NCI-H2107 (cell line): ENCODE measurements at regions not wholly inside any gene's neighbourhood (a gene's known extent, or its start where the extent isn't known, plus 50 kb on each side); places are given as distances from the start of the nearest gene placed in this dataset.

Experiments used
- DNase-seq: peaks from one replicate; lab custom pipeline; 2025; lab: John Stamatoyannopoulos, UW

DNA sequence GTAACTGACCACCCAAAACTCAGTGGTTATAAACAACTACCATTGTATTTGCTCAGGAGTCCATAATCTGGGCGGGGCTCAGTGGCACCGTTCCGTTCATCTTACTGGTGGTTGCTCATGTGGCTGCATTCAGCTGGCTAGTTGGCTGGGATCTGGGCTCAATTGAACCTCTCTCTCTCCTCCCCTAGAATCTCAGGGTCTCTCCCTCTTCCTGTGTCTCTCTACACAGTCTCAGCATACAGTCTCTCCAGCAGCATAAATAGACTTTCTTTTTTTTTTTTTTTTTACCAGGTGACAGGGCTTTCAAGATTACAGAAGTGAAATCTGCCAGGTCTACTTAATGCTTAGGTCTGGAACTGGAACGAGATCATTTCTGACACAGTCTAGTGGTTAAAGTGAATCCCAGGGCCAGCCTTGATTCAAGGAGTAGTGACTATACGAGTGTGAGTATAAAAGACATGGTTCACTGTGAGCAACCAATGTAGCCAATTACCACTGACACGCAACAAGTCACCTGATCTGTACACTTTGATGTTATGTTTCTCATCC lies 193.7 kb upstream of the ESRRG start:
- DNase-seq: no peak

DNA sequence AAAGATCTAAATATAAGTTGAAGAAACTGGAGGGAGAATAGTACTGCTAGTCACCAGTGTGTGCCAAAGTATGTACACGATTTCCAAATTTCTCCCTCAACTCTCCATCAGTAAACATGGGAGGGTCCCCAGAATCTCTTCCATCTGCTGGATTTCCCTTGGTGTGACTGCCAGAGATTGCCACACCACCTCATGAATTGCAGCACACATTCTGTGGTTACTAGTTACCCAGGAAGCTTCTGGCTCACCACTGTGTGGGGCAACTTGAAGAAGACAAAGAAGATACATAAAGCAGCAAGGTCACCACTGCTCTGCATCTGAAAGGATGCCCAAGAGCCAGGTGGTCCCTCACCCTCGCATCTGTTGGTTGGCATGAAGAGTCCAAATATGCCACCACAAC lies 191.7 kb upstream of the ESRRG start:
- no peak for DNase-seq

DNA sequence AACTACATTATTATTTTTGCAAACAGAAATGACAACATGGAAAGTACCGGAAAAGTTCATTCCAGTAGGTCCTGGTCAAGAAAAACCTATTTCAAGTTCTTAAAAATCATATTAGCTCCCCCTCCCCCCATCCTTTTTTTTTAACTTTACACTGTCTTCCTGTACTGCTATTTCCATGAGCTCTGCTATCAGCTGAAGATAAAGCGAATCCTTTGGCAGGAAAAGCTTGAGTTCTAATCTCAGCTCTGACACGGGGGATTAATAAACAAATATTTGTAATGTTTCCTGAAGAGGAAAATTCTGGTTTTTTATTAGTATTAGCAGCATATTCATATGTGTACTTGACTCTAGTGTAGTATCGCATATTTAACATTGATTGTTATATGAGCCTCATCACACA lies 190.7 kb upstream of the ESRRG start:
- DNase-seq: no peak

DNA sequence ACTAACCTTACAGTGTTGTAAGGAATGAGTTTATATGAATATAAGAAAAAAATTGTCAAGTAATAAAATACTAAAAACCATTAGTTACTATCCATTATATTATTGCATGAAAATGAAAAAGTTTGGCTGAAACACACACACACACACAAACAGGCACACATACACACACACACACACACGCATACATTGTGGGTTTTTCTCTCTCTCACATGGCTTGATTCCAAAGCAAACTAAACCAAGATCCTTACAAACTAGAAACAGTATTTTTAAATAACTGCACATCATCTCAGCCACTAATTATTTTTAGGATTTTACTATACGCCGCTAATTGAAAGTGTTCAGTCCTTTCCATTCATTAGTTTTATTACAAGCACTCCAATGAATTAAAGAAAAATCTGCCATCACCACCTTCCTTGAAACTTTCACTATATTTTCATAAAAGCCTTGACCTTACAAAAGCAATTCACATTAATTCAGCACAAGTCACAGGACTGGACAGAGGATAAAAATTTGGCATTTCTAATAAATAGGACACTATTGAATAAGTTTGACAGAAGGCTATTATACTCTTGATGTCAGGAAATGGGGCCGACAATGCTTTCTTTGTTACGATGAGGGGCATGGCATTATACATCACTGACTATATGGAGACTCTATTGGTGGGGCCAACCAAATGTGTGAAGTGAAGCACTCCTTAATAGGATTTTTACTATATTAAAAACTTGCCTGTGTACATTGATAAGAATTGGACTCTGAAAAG lies 187.0 kb upstream of the ESRRG start:
- no peak for DNase-seq

DNA sequence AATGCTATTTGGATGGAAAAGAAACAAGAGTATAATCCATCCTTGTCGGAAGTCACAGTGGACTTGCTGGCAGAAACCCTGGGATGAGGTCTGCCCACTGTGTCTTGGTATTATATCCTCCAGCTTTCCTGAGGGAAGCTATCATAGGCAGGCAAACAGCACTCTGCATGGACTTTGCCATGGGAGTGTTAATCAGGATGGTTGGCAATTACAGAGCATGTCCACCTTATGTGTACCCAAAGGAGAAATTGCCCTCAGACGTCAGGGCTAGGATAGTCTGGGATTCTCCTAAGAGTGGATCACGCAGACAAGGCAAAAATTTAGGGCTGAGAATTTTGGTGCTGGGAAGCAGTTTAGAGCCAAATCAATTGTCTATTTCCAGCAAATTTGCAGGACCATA lies 184.9 kb upstream of the ESRRG start:
- DNase-seq: no peak

DNA sequence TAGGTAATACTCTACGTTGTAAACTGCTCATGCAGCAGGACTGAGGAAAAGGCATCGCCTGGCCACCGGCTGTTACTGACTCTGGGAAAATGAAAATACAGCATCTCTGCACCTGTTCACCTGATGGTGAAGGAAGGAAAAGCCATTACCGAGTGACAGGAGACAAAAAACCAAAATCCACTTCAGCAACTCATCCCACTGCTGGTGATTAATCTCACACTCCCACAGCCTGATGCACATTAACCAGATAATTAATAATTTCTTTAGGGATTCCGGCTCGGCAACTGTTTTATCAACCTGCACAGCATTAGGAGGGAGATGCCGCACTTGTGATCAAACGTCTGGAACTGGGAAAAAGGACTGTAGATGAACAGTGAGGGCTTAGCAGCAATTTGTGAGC lies 183.9 kb upstream of the ESRRG start:
- no peak for DNase-seq

DNA sequence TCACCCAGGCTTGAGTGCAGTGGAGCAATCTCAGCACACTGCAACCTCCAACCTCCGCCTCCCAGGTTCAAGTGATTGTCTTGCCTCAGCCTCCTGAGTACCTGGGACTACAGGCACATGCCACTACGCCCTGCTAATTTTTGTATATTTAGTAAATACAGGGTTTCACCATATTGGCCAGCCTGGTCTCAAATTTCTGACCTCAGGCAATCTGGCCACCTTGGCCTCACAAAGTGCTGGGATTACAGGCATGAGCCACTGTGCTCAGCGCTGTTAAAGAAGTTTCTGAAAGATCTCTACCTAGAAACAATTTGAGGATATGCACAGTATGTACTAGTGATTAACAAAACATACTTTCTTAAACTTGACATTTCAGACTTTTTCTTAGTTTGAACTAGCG lies 182.6 kb upstream of the ESRRG start:
- DNase-seq: no peak

DNA sequence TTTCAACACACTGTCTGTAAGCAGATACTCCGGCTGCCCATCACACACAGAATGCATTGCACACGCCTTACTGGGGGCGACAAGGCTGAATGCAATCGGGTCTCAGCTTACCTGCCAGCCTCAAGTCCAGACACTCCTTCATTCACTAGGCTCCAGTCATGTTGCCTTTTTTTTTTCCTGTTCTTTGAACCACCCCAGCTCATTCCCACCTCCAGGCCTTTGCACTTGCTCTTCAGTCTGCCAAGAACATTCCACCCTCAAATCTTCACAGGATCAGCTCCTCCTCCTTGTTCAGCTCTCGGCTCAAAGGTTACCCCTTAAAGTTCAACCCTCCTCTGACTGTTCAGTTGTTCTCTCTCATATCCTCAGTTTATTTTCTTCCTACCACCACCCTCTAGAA lies 181.9 kb upstream of the ESRRG start:
- no peak for DNase-seq

DNA sequence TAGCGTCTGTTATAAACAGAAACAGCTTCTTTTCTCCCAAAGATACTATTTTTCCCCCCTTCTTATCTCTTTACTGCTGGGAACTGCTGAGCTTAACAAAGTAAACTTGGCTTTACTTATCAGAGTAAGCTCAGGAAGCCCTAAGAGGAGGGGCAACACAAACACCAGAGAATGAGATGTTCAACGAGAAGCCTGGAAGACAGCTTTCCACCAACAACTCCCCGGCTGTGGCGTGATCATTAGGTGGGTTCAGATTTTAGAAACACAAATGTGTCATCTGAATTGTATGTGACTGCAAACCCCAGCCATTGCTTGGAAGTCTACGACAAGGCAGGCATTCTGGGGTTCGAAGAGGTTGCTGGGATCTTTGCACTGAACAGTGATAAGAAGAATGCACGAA lies 181.2 kb upstream of the ESRRG start:
- no peak for DNase-seq

DNA sequence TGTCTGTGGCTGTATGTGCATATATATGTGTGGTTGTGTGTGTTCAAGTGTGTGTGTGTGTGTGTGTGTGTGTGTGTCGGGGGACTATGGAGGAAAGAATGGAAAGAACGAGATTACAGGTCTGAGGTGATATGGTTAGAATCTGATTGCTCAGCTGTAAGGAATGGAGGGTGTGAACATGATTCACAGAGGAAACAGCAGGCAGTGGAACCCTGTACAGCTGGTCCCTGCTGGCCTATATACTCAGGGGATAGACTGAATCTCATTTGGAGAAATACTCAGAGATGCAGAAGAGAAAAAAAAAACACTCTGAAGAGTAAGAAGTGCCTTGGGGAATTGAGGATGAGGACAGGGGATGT lies 180.1 kb upstream of the ESRRG start:
- no peak for DNase-seq

DNA sequence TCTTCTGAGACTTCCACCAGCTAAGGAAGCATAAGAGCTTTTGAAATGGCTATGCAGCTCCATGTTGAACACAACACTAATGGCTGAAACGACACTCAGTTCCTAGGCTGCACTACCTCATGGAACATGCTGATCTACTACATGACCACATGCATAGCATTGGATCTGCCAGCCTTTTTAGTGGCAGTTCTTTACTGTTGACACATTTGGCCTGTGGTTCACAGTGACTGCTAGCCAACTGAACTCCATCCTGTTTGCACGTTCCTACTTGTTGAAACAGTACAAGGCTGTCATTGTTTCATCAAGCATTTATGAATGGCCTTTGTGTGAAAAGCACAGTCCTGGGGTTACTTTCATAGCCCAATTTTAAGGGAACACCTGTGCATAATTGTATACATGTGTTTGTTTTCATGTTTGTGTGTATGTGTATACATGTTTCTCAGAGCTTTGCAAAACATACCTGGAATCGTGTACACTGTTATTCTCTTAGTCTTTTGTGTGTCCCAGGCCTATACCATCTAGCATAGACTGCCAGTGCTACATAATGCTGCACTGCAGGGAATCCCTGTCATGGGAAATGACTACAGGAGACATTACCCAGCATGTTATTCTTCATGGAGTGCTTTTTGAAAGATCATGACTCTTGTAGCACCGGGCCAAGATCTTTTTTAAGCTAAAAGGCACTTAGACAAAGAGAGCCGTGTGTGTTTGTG lies 179.6 kb upstream of the ESRRG start:
- no peak for DNase-seq

DNA sequence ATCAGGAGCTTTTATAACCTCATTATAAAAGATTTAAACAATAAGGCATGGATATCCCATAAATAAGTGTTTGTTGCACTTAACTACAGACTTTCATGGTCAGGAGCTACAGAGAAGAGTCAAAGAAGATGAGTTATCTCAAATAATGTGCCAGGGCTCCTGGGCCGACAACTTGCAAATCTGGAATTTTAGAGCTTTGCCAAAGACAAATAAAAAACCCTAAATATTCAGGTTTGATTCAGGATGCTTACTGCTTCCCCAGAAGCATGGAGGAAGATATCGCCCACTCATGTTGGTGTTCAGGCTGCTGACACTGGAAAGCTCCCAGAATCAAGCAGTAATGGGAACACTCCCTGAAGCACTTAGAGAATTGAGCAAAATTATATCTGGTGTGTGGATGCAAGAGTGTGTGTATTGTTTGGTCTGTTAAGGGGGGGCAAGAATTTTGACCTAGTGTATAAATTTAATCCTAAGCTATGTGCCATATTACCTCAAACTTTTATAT lies 176.9 kb upstream of the ESRRG start:
- no peak for DNase-seq

DNA sequence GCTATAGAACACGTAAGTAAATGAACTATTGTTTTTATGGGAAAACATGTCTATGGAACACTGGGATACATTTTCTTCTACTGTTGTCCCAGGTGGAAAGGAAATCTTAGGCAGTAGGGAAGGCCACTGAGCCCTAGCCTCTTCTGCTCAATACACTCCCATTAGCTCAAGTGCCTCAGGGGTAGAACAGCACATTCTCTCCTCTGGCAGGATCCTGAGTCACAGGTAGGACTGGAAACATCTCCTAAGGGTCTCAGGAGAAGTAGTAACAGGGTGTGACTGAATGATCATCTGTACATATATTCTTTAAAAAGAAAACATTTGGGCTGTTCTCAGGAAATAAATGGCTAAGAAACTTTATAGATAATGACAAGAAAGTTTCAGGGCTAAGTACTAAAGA lies 175.6 kb upstream of the ESRRG start:
- no peak for DNase-seq

DNA sequence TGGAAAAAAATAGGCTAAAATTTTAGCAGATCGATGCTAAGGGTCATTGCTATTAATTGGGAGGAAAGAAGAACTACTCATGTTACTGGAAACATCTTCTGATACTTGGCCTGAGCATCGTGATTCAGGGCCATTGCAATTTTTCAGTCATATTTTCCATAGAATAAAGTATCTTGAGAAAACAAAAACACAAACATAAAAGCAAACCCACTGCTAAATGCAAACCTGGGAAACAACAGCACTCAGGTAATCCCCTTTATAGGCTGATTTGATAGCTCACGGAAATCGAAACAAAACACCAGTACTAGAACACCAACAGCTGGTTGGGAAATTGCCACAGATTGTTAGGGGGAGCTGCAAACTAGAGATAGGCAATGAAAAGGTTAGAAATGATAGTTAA lies 172.9 kb upstream of the ESRRG start:
- DNase-seq: no peak

DNA sequence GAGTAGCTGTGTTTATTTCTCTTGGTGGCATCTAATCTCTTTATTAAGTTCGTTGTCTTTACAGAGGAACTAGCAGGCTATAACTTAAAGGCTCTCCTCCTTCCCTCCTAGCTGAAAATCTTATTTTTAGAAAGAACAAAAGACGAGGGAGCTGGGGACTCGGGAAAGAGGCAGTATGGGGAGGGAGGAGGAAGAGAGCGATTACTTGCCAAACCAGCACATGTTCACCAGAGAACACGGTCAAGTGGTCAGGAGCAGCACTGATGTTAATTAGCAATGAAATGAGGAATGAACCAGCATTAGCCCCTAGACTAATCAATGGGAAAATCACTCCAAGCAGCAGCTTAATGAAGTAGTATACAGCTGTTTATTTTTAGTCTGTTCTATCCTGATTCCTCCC lies 171.3 kb upstream of the ESRRG start:
- no peak for DNase-seq

DNA sequence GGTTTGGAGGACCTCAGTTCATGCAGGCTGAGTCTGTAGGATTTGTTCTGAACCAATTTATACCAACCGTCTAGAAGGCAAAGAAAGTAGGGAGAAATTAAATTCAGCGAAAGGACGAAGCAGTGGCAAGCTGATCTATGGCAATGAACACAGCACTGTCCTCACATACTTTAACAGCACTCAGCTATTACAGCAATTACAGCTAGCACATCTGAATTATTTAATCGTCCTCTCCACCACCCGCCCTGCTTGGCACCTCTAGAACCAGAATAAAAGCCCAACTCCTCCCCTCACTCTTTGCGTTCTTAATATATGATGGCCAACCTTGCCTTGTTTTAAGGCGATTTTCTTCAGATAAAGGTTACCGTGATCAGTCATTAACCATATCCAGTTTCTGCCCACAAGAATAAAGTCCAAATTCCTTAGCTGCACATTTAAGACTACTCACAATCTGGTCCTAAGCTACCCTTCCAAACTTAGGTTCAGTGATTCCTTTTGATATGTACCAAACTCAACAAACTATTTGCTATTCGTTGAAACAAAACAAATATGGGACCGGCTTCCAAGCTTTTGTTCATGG lies 169.4 kb upstream of the ESRRG start:
- no peak for DNase-seq

DNA sequence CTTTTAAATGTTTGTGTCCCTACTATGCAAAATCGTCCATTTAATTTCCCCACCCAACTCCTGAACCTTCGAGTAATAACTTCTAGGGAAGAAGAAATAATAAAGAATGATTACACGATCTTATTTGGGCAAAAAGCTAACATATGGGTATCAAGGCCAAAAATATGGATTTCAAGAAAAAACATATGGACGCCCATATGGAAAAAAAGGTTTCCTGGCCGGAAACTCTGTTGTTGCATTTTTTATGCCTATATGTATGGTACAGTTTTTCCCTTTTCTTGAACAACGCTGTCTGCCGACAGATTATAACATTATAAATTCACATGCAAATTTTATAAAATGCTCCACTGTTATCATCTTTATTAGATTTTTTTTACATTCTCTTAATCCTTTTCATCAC lies 167.6 kb upstream of the ESRRG start:
- no peak for DNase-seq

DNA sequence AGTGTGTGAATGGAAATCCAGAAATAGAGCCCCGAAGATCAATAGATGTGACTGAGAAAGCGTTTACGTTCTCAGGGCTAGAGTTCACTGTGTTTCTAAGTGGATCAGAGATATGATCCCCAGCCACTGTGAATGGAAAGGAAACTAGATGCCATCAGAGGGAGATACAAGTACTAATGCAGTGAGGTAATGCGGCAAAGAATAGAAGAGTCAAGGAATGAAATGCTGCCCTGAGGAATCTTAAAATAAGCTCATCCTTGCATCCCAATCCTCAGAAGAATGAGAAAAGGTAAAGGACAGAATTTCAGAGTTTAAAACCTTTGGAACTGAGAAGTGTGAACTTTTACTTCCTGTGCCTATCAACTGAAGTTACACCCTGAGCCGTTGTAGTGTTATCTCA lies 165.5 kb upstream of the ESRRG start:
- DNase-seq: no peak

DNA sequence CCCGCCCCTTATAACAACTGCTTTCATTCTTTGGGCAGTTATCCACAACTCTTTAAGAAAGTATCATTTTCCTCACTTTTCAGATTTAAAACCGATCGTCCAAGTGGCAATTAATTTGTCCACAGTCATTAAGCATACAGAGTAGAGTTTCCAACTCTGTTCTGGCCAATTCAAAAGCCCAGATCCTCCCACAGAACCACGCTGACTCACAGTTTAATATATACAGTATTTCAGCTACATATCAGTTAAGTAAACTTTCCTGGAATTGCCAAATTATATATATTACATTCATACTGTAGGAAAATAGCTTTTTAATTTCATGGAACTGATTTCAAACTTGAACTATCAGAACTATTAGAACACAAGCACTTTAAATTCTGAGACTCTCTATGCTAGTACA lies 163.8 kb upstream of the ESRRG start:
- no peak for DNase-seq

DNA sequence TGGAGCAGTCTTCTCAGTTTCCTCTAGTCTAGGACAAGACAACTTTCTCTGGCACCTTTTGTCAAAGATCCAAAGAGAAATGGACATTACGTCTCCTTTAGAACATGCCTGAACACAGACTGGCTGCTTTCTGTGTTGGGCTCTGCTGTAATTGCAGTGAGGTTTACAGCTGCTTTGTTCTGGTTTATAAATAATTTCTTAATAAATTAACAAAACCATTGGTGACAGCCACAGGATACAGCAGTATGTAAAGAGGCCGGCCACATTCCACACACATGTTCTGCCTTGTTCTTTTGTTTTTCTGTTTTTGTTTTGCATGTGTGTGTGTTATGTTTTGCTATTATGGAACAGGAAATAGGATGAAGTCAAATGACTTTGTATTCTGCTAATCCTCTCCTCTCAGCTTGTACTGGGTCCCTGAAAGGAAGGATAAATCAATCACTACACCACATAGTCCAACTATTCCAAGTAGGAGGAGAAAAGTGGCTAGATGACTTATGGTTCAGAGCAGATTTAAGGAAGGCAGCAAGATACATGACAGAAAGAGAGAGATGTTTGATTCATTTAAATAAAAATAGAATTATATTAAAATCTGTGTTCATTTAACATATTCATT lies 161.5 kb upstream of the ESRRG start:
- DNase-seq: no peak

DNA sequence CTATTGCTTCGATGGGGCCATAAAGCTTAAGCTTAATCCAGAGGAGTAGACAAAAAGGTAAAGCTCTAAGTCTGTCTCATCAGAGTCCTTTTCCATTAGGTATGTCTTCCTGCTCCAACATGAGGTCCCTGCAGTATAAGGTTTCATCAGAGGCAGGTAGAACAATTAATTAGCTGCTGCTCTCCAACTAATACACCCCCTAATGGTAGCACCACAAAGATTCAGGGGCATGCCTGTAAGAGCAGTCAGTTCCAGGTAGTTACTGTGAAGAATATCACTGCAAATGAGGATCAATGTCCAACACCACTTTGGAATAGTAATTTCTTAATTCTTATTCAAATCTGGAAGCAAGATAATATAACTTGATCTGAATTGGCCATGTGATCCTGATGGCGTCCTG lies 160.3 kb upstream of the ESRRG start:
- no peak for DNase-seq

DNA sequence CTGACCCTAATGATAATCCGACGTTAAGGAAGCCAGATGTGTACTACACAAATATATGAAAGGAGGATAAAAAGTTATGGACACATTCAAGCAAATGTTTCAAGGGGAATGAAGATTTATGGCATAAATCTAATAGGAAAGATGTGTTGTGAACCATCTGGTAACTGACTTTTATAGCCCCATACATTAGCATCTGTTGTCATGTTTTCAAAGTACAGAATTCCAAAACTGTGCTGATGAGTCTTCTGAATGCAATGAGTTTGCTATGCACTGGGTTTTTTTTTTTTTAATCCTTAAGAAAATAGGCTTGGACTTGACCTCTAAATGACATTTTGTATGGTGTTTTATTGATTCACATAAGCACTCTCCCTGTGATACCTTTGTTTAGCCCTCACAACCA lies 158.5 kb upstream of the ESRRG start:
- no peak for DNase-seq

DNA sequence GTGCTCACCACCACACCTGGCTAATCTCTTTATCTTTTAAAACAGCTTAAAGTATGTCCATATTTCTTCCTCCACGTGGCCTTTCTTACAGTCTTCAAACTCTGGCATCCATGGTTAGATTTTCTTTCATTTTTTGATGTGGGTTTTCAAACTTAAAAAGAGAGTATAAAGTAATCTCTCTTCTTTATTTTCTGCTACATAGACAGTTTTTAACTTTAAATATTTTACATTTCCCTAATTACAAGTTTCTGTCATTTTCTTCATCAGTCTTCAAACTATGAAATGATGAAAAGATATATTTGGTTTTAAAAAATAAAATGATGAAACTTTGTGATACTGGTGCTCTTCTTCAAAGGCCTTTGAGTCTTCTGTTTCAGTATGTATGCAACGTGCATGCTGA lies 143.5 kb upstream of the ESRRG start:
- no peak for DNase-seq
